LNCAP (cell line): ENCODE measurements at regions not wholly inside any gene's neighbourhood (a gene's known extent, or its start where the extent isn't known, plus 50 kb on each side); places are given as distances from the start of the nearest gene placed in this dataset.

Experiments
- TF ChIP-seq, protein P1 (sequence below): fragments of 450-650 bp; IDR thresholded peaks from 2 replicates; pipeline ENCODE4 v1.5.1; 2017; ENCODE audit warnings: mild to moderate bottlenecking

GRCh38 chrX:20672476-20672875 is 405.8 kb upstream of the RPS6KA3 start:
- TF ChIP-seq, protein P1, sequence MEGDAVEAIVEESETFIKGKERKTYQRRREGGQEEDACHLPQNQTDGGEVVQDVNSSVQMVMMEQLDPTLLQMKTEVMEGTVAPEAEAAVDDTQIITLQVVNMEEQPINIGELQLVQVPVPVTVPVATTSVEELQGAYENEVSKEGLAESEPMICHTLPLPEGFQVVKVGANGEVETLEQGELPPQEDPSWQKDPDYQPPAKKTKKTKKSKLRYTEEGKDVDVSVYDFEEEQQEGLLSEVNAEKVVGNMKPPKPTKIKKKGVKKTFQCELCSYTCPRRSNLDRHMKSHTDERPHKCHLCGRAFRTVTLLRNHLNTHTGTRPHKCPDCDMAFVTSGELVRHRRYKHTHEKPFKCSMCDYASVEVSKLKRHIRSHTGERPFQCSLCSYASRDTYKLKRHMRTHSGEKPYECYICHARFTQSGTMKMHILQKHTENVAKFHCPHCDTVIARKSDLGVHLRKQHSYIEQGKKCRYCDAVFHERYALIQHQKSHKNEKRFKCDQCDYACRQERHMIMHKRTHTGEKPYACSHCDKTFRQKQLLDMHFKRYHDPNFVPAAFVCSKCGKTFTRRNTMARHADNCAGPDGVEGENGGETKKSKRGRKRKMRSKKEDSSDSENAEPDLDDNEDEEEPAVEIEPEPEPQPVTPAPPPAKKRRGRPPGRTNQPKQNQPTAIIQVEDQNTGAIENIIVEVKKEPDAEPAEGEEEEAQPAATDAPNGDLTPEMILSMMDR: no peak

DNA sequence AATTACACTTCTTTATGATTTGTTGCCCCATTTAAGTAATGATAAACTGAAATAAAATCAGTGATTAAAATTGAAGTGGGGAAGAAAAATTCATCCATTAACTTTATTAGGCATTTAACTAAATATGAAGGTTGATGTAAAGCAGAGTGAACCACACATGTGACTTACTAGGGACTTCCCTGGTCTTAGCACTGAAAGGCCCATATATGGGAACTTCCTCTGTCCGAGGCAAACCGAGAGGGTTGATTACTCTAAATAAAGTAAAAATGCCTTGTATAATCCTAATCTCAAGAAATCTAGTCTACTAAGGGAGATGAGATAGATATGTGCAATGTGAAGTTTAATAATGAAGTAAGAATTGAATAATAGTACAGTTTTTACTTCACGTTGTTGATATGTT is 403.9 kb upstream of the RPS6KA3 start:
- TF ChIP-seq, protein P1: no peak

DNA sequence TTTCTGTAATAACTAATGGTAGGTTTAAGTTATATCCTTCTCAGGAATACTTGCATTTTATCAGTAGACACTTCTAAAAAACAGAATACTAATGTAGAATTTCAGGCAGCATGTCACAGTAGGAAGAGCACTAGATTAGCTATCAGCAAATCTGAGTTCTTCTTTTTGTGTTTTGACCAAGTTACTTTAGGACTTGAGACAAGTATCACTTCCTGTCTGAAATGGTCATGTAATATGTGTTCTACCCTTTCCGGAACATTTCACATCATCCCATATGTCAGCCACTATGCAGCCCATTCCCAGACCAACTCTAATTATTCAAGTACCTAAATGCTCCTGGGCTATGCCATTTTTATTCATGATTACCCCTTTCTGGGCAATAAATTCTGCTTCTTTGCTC is 401.8 kb upstream of the RPS6KA3 start:
- TF ChIP-seq, protein P1: no peak

DNA sequence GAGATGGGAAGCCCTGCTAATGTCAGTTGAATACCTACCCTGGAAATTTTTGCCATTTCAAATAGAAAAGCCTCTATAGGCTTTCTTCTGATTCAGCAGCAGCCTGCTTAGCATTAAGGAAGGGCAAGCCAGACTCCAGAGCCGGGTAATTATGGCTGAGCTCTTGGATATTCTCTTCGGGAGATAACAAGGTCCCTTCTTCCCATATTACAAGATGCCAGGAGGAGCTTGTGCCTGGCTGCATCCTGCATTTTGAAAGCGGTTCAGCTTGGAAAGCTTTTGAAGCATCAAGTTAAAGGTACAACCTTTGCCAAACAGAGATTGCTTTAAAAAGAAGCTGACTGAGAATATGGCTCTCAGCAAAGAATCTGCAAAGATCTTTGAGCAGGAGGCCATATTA is 399.6 kb upstream of the RPS6KA3 start:
- TF ChIP-seq, protein P1: no peak

- TF ChIP-seq, protein P1: no peak
Observed at GRCh38 chrX:20665481-20665880, 398.8 kb upstream of the RPS6KA3 start.

DNA sequence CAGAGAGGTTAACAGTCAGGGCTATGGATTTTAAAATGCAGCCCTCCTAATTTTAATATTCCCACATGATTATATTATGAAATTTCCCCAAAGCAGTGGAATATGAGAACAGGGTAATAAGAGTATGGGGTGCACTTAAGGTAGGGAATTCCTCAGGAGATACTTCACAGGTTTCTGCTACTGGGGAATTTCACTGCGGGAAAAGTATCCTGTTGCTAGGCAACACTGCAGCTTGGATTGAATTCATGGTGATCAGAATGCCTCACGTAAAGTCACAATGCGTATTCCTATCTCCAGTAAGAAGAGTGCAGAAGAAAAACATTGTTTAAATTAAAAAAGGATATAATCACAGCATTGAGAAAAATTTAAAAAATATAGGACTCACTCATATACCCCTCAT is 398.1 kb upstream of the RPS6KA3 start:
- TF ChIP-seq, protein P1: no peak

- TF ChIP-seq, protein P1: no peak
Observed at GRCh38 chrX:20664131-20664530, 397.4 kb upstream of the RPS6KA3 start.

DNA sequence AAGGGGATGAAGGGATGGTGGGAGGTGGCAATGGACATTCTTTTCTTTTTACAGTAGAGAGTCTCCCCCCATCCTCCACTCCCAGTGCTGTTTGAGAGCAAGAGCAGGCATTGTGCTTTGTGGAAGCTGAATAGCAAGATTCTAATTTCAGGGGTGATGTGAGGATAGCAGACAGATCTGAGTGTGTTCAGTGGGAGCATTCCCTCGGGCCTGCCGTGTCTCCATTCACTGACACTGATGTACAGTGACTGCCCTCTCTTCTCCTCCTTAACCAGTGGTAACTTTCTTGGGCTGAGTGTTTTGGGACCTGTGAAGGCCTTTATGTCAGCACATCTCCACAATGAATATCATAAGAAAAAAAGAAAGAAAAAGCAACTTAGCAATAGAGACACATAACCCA is 396.6 kb upstream of the RPS6KA3 start:
- TF ChIP-seq, protein P1: no peak
